ENCODE measurements at regions not wholly inside any gene's neighbourhood (a gene's known extent, or its start where the extent isn't known, plus 50 kb on each side); places are given as distances from the start of the nearest gene placed in this dataset.

DNA sequence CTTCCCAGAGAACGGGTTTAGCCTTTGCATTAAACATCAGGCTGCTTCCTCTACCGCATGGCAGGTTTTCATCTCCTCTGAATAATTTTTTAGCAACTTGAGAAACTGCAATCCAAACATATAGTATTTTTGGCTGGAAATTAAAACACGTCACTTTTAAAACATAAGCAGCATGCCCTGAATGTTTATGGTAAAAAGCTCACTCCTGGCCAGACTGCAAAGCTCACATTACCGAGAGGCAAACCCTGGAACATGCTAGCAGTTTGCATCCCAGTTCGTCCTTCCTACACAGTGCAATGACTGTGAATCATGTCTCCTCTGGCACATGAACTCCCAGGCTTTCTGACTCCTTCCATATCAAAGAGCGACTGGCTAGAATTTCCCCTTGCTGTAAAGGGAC lies 312.3 kb downstream of the RRAGC start:
- 65 to 78% (median 68%) methylated on average over 6 of the region's 6 CpGs for WGBS, 3 donors
- no peak for FAIRE-seq
- DNase-seq: no peak

GRCh38 chr1:38546636-38547035 lies 312.9 kb downstream of the RRAGC start:
- 45 to 60% (median 50%) methylated on average over 6 of the region's 6 CpGs for WGBS, 3 donors
- no peaks in the 10 kb centered on the region for H3K4me1 ChIP-seq (ENCODE audit: control insufficient read depth in 3 of 3, insufficient read depth in 2 of 3, low read depth in 1 of 3, low read length in 2 of 3)
- H3K36me3 ChIP-seq (ENCODE audit: control insufficient read depth in 3 of 3, insufficient read depth in 2 of 3, low read depth in 1 of 3, low read length in 3 of 3): no peaks in the 10 kb centered on the region
- FAIRE-seq (no peak), DNase-seq (no peak)
- no peak overlapping the region for H3K27ac ChIP-seq (ENCODE audit: low read depth in 1 of 3, low read length in 2 of 3)
- no peak overlapping the region for H3K4me3 ChIP-seq (ENCODE audit: low read depth in 1 of 3, low read length in 3 of 3)
- H3K27me3 ChIP-seq (ENCODE audit: control insufficient read depth in 3 of 3, insufficient read depth in 3 of 3, low read length in 3 of 3): peaks cover 0 to 11% (median 3%) of the 10 kb centered on the region in 3 donors
- H3K9me3 ChIP-seq (ENCODE audit: control insufficient read depth in 2 of 2, insufficient read depth in 1 of 2, low read depth in 1 of 2, low read length in 1 of 2): no peaks in the 10 kb centered on the region

More for the DNA sequence above, 312.3 kb downstream of the RRAGC start:
- H3K27ac ChIP-seq (ENCODE audit: low read depth in 1 of 3, low read length in 2 of 3): no peak overlapping the region
- H3K9me3 ChIP-seq (ENCODE audit: control insufficient read depth in 2 of 2, insufficient read depth in 1 of 2, low read depth in 1 of 2, low read length in 1 of 2): no peaks in the 10 kb centered on the region
- H3K4me1 ChIP-seq (ENCODE audit: control insufficient read depth in 3 of 3, insufficient read depth in 2 of 3, low read depth in 1 of 3, low read length in 2 of 3): no peaks in the 10 kb centered on the region
- H3K4me3 ChIP-seq (ENCODE audit: low read depth in 1 of 3, low read length in 3 of 3): no peak overlapping the region
- peaks cover 0 to 9% (median 3%) of the 10 kb centered on the region in 3 donors for H3K27me3 ChIP-seq (ENCODE audit: control insufficient read depth in 3 of 3, insufficient read depth in 3 of 3, low read length in 3 of 3)
- no peaks in the 10 kb centered on the region for H3K36me3 ChIP-seq (ENCODE audit: control insufficient read depth in 3 of 3, insufficient read depth in 2 of 3, low read depth in 1 of 3, low read length in 3 of 3)

- H3K36me3 ChIP-seq (ENCODE audit: control insufficient read depth in 3 of 3, insufficient read depth in 2 of 3, low read depth in 1 of 3, low read length in 3 of 3): no peaks in the 10 kb centered on the region
- H3K4me1 ChIP-seq (ENCODE audit: control insufficient read depth in 3 of 3, insufficient read depth in 2 of 3, low read depth in 1 of 3, low read length in 2 of 3): no peaks in the 10 kb centered on the region
- no peaks in the 10 kb centered on the region for H3K9me3 ChIP-seq (ENCODE audit: control insufficient read depth in 2 of 2, insufficient read depth in 1 of 2, low read depth in 1 of 2, low read length in 1 of 2)
- no peak for FAIRE-seq
- H3K27me3 ChIP-seq (ENCODE audit: control insufficient read depth in 3 of 3, insufficient read depth in 3 of 3, low read length in 3 of 3): peaks cover 0 to 9% (median 0%) of the 10 kb centered on the region in 3 donors
- H3K27ac ChIP-seq (ENCODE audit: low read depth in 1 of 3, low read length in 2 of 3): no peak overlapping the region
- no peak for DNase-seq
- WGBS, 3 donors: 67 to 74% (median 72%) methylated on average over 4 of the region's 4 CpGs
- H3K4me3 ChIP-seq (ENCODE audit: low read depth in 1 of 3, low read length in 3 of 3): no peak overlapping the region
Observed at GRCh38 chr1:38541223-38541622, 318.3 kb downstream of the RRAGC start.

- no peaks in the 10 kb centered on the region for H3K36me3 ChIP-seq (ENCODE audit: control insufficient read depth in 3 of 3, insufficient read depth in 2 of 3, low read depth in 1 of 3, low read length in 3 of 3)
- no peaks in the 10 kb centered on the region for H3K4me1 ChIP-seq (ENCODE audit: control insufficient read depth in 3 of 3, insufficient read depth in 2 of 3, low read depth in 1 of 3, low read length in 2 of 3)
- H3K9me3 ChIP-seq (ENCODE audit: control insufficient read depth in 2 of 2, insufficient read depth in 1 of 2, low read depth in 1 of 2, low read length in 1 of 2): no peaks in the 10 kb centered on the region
- no peak for DNase-seq
- 59 to 70% (median 64%) methylated on average over 6 of the region's 6 CpGs for WGBS, 3 donors
- H3K27ac ChIP-seq (ENCODE audit: low read depth in 1 of 3, low read length in 2 of 3): no peak overlapping the region
- no peak overlapping the region for H3K4me3 ChIP-seq (ENCODE audit: low read depth in 1 of 3, low read length in 3 of 3)
- H3K27me3 ChIP-seq (ENCODE audit: control insufficient read depth in 3 of 3, insufficient read depth in 3 of 3, low read length in 3 of 3): peaks cover 0 to 6% (median 0%) of the 10 kb centered on the region in 3 donors
- no peak for FAIRE-seq
Observed at GRCh38 chr1:38539931-38540330, 319.6 kb downstream of the RRAGC start.

- WGBS, 3 donors: 37 to 62% (median 49%) methylated on average over 4 of the region's 4 CpGs
- H3K36me3 ChIP-seq (ENCODE audit: control insufficient read depth in 3 of 3, insufficient read depth in 2 of 3, low read depth in 1 of 3, low read length in 3 of 3): no peaks in the 10 kb centered on the region
- DNase-seq (no peak), FAIRE-seq (no peak)
- H3K27ac ChIP-seq (ENCODE audit: low read depth in 1 of 3, low read length in 2 of 3): no peak overlapping the region
- no peaks in the 10 kb centered on the region for H3K4me1 ChIP-seq (ENCODE audit: control insufficient read depth in 3 of 3, insufficient read depth in 2 of 3, low read depth in 1 of 3, low read length in 2 of 3)
- H3K27me3 ChIP-seq (ENCODE audit: control insufficient read depth in 3 of 3, insufficient read depth in 3 of 3, low read length in 3 of 3): peaks cover 0 to 6% (median 0%) of the 10 kb centered on the region in 3 donors
- H3K9me3 ChIP-seq (ENCODE audit: control insufficient read depth in 2 of 2, insufficient read depth in 1 of 2, low read depth in 1 of 2, low read length in 1 of 2): no peaks in the 10 kb centered on the region
- H3K4me3 ChIP-seq (ENCODE audit: low read depth in 1 of 3, low read length in 3 of 3): no peak overlapping the region
Observed at GRCh38 chr1:38538834-38539233, 320.7 kb downstream of the RRAGC start.

- DNase-seq: no peak
Observed at GRCh38 chr1:38536089-38536488, 323.5 kb downstream of the RRAGC start.

DNA sequence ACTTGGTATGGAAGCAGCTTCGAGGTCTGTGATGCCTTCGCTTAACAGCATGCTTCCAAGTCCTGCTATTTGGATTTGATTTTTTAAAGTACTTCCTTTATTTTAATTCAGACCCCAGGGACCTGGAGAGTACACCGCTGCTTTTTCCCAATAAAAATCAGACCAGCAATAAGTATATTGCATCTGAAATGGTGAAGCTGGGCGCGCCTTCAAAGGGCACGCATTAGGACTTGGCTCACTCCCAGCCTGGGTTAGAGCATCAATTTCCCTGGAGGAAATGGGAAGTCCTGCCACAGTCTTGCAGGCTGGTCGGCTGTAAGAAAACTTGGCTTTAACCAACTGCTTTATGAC lies 325.1 kb downstream of the RRAGC start:
- Histone ChIP-seq H3K4me1 (ENCODE audit: control insufficient read depth in 3 of 3, insufficient read depth in 2 of 3, low read depth in 1 of 3, low read length in 2 of 3) (no peaks in the 10 kb centered on the region), H3K27me3 (ENCODE audit: control insufficient read depth in 3 of 3, insufficient read depth in 3 of 3, low read length in 3 of 3) (no peaks in the 10 kb centered on the region), H3K4me3 (ENCODE audit: low read depth in 1 of 3, low read length in 3 of 3) (no peak overlapping the region), H3K27ac (ENCODE audit: low read depth in 1 of 3, low read length in 2 of 3) (no peak overlapping the region), H3K36me3 (ENCODE audit: control insufficient read depth in 3 of 3, insufficient read depth in 2 of 3, low read depth in 1 of 3, low read length in 3 of 3) (no peaks in the 10 kb centered on the region), H3K9me3 (ENCODE audit: control insufficient read depth in 2 of 2, insufficient read depth in 1 of 2, low read depth in 1 of 2, low read length in 1 of 2) (no peaks in the 10 kb centered on the region)
- 64 to 72% (median 69%) methylated on average over 7 of the region's 7 CpGs for WGBS, 3 donors
- FAIRE-seq (no peak), DNase-seq (no peak)

More at GRCh38 chr1:38536089-38536488, 323.5 kb downstream of the RRAGC start:
- Histone ChIP-seq H3K4me1 (ENCODE audit: control insufficient read depth in 3 of 3, insufficient read depth in 2 of 3, low read depth in 1 of 3, low read length in 2 of 3) (no peaks in the 10 kb centered on the region), H3K27me3 (ENCODE audit: control insufficient read depth in 3 of 3, insufficient read depth in 3 of 3, low read length in 3 of 3) (peaks cover 0 to 4% (median 0%) of the 10 kb centered on the region in 3 donors), H3K27ac (ENCODE audit: low read depth in 1 of 3, low read length in 2 of 3) (no peak overlapping the region), H3K4me3 (ENCODE audit: low read depth in 1 of 3, low read length in 3 of 3) (no peak overlapping the region), H3K9me3 (ENCODE audit: control insufficient read depth in 2 of 2, insufficient read depth in 1 of 2, low read depth in 1 of 2, low read length in 1 of 2) (no peaks in the 10 kb centered on the region), H3K36me3 (ENCODE audit: control insufficient read depth in 3 of 3, insufficient read depth in 2 of 3, low read depth in 1 of 3, low read length in 3 of 3) (no peaks in the 10 kb centered on the region)
- FAIRE-seq: no peak
- WGBS, 3 donors: 83 to 94% (median 87%) methylated on average over 4 of the region's 4 CpGs

DNA sequence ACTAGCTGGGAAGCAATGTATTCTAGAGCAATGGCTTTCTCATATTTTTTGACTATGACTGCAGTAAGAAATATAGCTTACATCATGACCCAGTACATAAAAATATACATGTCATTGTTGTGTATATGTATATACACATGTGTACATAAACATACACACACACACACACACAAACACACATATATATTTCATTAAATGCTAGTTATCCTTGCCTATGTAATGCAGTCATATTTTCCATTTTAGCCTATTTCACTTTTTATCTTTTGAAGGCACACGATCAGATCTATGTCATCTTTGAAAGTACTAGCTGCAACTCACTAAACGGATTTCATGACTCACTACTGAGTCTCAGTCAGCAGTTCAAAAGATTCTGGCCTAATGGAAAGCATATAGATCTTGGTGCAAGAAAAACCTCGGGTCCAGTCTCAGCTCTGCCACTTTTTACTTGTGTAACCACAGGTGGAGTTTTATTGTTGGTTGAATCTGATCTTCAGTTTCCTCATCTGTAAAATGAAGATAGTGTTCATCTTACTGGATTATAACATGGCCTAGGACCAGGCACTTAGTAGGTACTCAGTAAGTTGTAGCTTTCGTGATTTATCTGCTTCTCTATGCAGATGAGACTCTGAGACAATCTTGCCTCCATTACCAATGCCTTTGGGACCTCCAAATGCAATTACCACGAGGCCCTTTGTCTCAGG lies 325.6 kb downstream of the RRAGC start:
- no peak overlapping the region for H3K27ac ChIP-seq (ENCODE audit: low read depth in 1 of 3, low read length in 2 of 3)
- no peaks in the 10 kb centered on the region for H3K36me3 ChIP-seq (ENCODE audit: control insufficient read depth in 3 of 3, insufficient read depth in 2 of 3, low read depth in 1 of 3, low read length in 3 of 3)
- H3K4me1 ChIP-seq (ENCODE audit: control insufficient read depth in 3 of 3, insufficient read depth in 2 of 3, low read depth in 1 of 3, low read length in 2 of 3): no peaks in the 10 kb centered on the region
- FAIRE-seq (no peak), DNase-seq (no peak)
- WGBS, 3 donors: 37 to 60% (median 40%) methylated on average over 5 of the region's 5 CpGs
- H3K4me3 ChIP-seq (ENCODE audit: low read depth in 1 of 3, low read length in 3 of 3): no peak overlapping the region
- H3K27me3 ChIP-seq (ENCODE audit: control insufficient read depth in 3 of 3, insufficient read depth in 3 of 3, low read length in 3 of 3): no peaks in the 10 kb centered on the region
- H3K9me3 ChIP-seq (ENCODE audit: control insufficient read depth in 2 of 2, insufficient read depth in 1 of 2, low read depth in 1 of 2, low read length in 1 of 2): no peaks in the 10 kb centered on the region

GRCh38 chr1:38530957-38531356 lies 328.6 kb downstream of the RRAGC start:
- Histone ChIP-seq H3K9me3 (ENCODE audit: control insufficient read depth in 2 of 2, insufficient read depth in 1 of 2, low read depth in 1 of 2, low read length in 1 of 2) (peaks cover 0 to 3% of the 10 kb centered on the region in 2 donors), H3K4me1 (ENCODE audit: control insufficient read depth in 3 of 3, insufficient read depth in 2 of 3, low read depth in 1 of 3, low read length in 2 of 3) (peaks cover 0 to 2% (median 0%) of the 10 kb centered on the region in 3 donors), H3K4me3 (ENCODE audit: low read depth in 1 of 3, low read length in 3 of 3) (no peak overlapping the region), H3K27ac (ENCODE audit: low read depth in 1 of 3, low read length in 2 of 3) (no peak overlapping the region), H3K27me3 (ENCODE audit: control insufficient read depth in 3 of 3, insufficient read depth in 3 of 3, low read length in 3 of 3) (no peaks in the 10 kb centered on the region), H3K36me3 (ENCODE audit: control insufficient read depth in 3 of 3, insufficient read depth in 2 of 3, low read depth in 1 of 3, low read length in 3 of 3) (no peaks in the 10 kb centered on the region)
- no peak for FAIRE-seq
- no peak for DNase-seq
- 81 to 90% (median 88%) methylated on average over 3 of the region's 3 CpGs for WGBS, 3 donors

All from small intestine (tissue), 7 donors.